ENCODE measurements at regions not wholly inside any gene's neighbourhood (a gene's known extent, or its start where the extent isn't known, plus 50 kb on each side); places are given as distances from the start of the nearest gene placed in this dataset.

- no peak for DNase-seq
Observed at GRCh38 chr13:30151388-30151787, 156.0 kb downstream of the KATNAL1 start.

GRCh38 chr13:30149248-30149647 lies 158.1 kb downstream of the KATNAL1 start:
- DNase-seq: no peak

GRCh38 chr13:30148786-30149185 lies 158.6 kb downstream of the KATNAL1 start:
- DNase-seq: no peak

- no peak for DNase-seq
Observed at GRCh38 chr13:30148171-30148754, 159.1 kb downstream of the KATNAL1 start.

GRCh38 chr13:30147421-30147820 lies 159.9 kb downstream of the KATNAL1 start:
- no peak for DNase-seq

- no peak for DNase-seq
Observed at GRCh38 chr13:30147015-30147414, 160.3 kb downstream of the KATNAL1 start.

GRCh38 chr13:30145709-30146367 lies 161.5 kb downstream of the KATNAL1 start:
- no peak for DNase-seq

- no peak for DNase-seq
Observed at GRCh38 chr13:30143666-30144400, 163.5 kb downstream of the KATNAL1 start.

GRCh38 chr13:30142486-30143211 lies 164.7 kb downstream of the KATNAL1 start:
- no peak for DNase-seq

GRCh38 chr13:30141775-30142485 lies 165.4 kb downstream of the KATNAL1 start:
- DNase-seq: no peak

- DNase-seq: no peak
Observed at GRCh38 chr13:30140973-30141372, 166.4 kb downstream of the KATNAL1 start.

GRCh38 chr13:30138511-30138910 lies 168.8 kb downstream of the KATNAL1 start:
- DNase-seq: no peak

GRCh38 chr13:30135868-30136267 lies 171.5 kb downstream of the KATNAL1 start:
- DNase-seq: no peak

- no peak for DNase-seq
Observed at GRCh38 chr13:30135351-30135750, 172.0 kb downstream of the KATNAL1 start.

GRCh38 chr13:30134578-30134977 lies 172.8 kb downstream of the KATNAL1 start:
- DNase-seq: no peak

- peak; percentile 29 to 30 for DNase-seq
Observed at GRCh38 chr13:30133996-30134395, 173.4 kb downstream of the KATNAL1 start.

- DNase-seq: no peak
Observed at GRCh38 chr13:30133554-30133912, 173.8 kb downstream of the KATNAL1 start.

- DNase-seq: peak; percentile 90 to 96
Observed at GRCh38 chr13:30132623-30133553, 174.5 kb downstream of the KATNAL1 start.

GRCh38 chr13:30129411-30129810 lies 177.9 kb downstream of the KATNAL1 start:
- DNase-seq: no peak

- DNase-seq: no peak
Observed at GRCh38 chr13:30128591-30128990, 178.8 kb downstream of the KATNAL1 start.

- no peak for DNase-seq
Observed at GRCh38 chr13:30128095-30128494, 179.3 kb downstream of the KATNAL1 start.
